ENCODE measurements at regions not wholly inside any gene's neighbourhood (a gene's known extent, or its start where the extent isn't known, plus 50 kb on each side); places are given as distances from the start of the nearest gene placed in this dataset.

- TF ChIP-seq CTCF (conservative IDR thresholded peaks at IDR 0.05 in 1 of 2, IDR thresholded peaks at IDR 0.05 in 1 of 2; ENCODE audit: low read depth in 1 of 2, low read length in 2 of 2) (no peak), EZH2 (IDR thresholded peaks at IDR 0.05; ENCODE audit: low read length, missing control alignments) (no peak)
- H3K27ac ChIP-seq (ENCODE audit: insufficient read depth, low read length), result no peak overlapping the region
Measured at GRCh38 chr15:35834866-35835265, 288.9 kb upstream of the DPH6 start.

GRCh38 chr15:35838424-35839111 is 292.6 kb upstream of the DPH6 start:
- TF ChIP-seq EZH2 (IDR thresholded peaks at IDR 0.05; ENCODE audit: low read length, missing control alignments), result no peak
- TF ChIP-seq CTCF (conservative IDR thresholded peaks at IDR 0.05 in 1 of 2, IDR thresholded peaks at IDR 0.05 in 1 of 2; ENCODE audit: low read depth in 1 of 2, low read length in 2 of 2), result no peak
- Histone ChIP-seq H3K27me3 (ENCODE audit: control insufficient read depth, insufficient read depth, low read length) (peaks cover 2% of the 10 kb centered on the region), H3K4me1 (ENCODE audit: control insufficient read depth, extremely low read depth, insufficient read depth, low read length) (no peaks in the 10 kb centered on the region), H3K79me2 (ENCODE audit: control insufficient read depth, insufficient read depth, low read length) (no peaks in the 10 kb centered on the region), H3K27ac (ENCODE audit: insufficient read depth, low read length) (no peak overlapping the region), H3K9ac (ENCODE audit: insufficient read depth, low read length) (no peak overlapping the region), H4K20me1 (ENCODE audit: control insufficient read depth, extremely low read depth, insufficient read depth, low read length) (no peaks in the 10 kb centered on the region), H3K36me3 (ENCODE audit: control insufficient read depth, insufficient read depth, low read length) (no peaks in the 10 kb centered on the region), H3K4me3 (replicated peaks in 1 of 4; ENCODE audit: control extremely low read depth in 1 of 4, insufficient read depth in 1 of 4, low read depth in 3 of 4, low read length in 4 of 4) (no peak overlapping the region), H3K9me3 (ENCODE audit: control insufficient read depth, insufficient read depth, low read depth, low read length) (no peaks in the 10 kb centered on the region), H2AFZ (ENCODE audit: low read length) (no peak overlapping the region), H3K4me2 (ENCODE audit: extremely low read depth, insufficient read depth, low read length) (no peak overlapping the region)
- DNase-seq (ENCODE audit: low read depth in 2 of 2), result no peak

More at GRCh38 chr15:35834866-35835265, 288.9 kb upstream of the DPH6 start:
- Histone ChIP-seq H3K4me1 (ENCODE audit: control insufficient read depth, extremely low read depth, insufficient read depth, low read length) (no peaks in the 10 kb centered on the region), H3K4me3 (replicated peaks in 1 of 4; ENCODE audit: control extremely low read depth in 1 of 4, insufficient read depth in 1 of 4, low read depth in 3 of 4, low read length in 4 of 4) (no peak overlapping the region), H3K36me3 (ENCODE audit: control insufficient read depth, insufficient read depth, low read length) (no peaks in the 10 kb centered on the region), H3K4me2 (ENCODE audit: extremely low read depth, insufficient read depth, low read length) (no peak overlapping the region), H3K9ac (ENCODE audit: insufficient read depth, low read length) (no peak overlapping the region), H3K9me3 (ENCODE audit: control insufficient read depth, insufficient read depth, low read depth, low read length) (no peaks in the 10 kb centered on the region), H4K20me1 (ENCODE audit: control insufficient read depth, extremely low read depth, insufficient read depth, low read length) (no peaks in the 10 kb centered on the region), H3K27me3 (ENCODE audit: control insufficient read depth, insufficient read depth, low read length) (peaks cover 2% of the 10 kb centered on the region), H2AFZ (ENCODE audit: low read length) (no peak overlapping the region), H3K79me2 (ENCODE audit: control insufficient read depth, insufficient read depth, low read length) (no peaks in the 10 kb centered on the region)
- no peak for DNase-seq (ENCODE audit: low read depth in 2 of 2)

GRCh38 chr15:35842631-35843030 is 296.7 kb upstream of the DPH6 start:
- Histone ChIP-seq H3K4me3 (replicated peaks in 1 of 4; ENCODE audit: control extremely low read depth in 1 of 4, insufficient read depth in 1 of 4, low read depth in 3 of 4, low read length in 4 of 4) (no peak overlapping the region), H3K4me1 (ENCODE audit: control insufficient read depth, extremely low read depth, insufficient read depth, low read length) (no peaks in the 10 kb centered on the region), H3K9ac (ENCODE audit: insufficient read depth, low read length) (no peak overlapping the region), H3K79me2 (ENCODE audit: control insufficient read depth, insufficient read depth, low read length) (no peaks in the 10 kb centered on the region), H3K4me2 (ENCODE audit: extremely low read depth, insufficient read depth, low read length) (no peak overlapping the region), H3K9me3 (ENCODE audit: control insufficient read depth, insufficient read depth, low read depth, low read length) (no peaks in the 10 kb centered on the region), H2AFZ (ENCODE audit: low read length) (no peak overlapping the region), H3K36me3 (ENCODE audit: control insufficient read depth, insufficient read depth, low read length) (no peaks in the 10 kb centered on the region), H3K27me3 (ENCODE audit: control insufficient read depth, insufficient read depth, low read length) (peaks cover 2% of the 10 kb centered on the region), H4K20me1 (ENCODE audit: control insufficient read depth, extremely low read depth, insufficient read depth, low read length) (no peaks in the 10 kb centered on the region), H3K27ac (ENCODE audit: insufficient read depth, low read length) (no peak overlapping the region)
- TF ChIP-seq EZH2 (IDR thresholded peaks at IDR 0.05; ENCODE audit: low read length, missing control alignments) (no peak), CTCF (conservative IDR thresholded peaks at IDR 0.05 in 1 of 2, IDR thresholded peaks at IDR 0.05 in 1 of 2; ENCODE audit: low read depth in 1 of 2, low read length in 2 of 2) (no peak)
- no peak for DNase-seq (ENCODE audit: low read depth in 2 of 2)
